Fibroblast of lung (primary cell): ENCODE measurements at regions not wholly inside any gene's neighbourhood (a gene's known extent, or its start where the extent isn't known, plus 50 kb on each side); places are given as distances from the start of the nearest gene placed in this dataset.
A peak's percentile ranks its signal among the peaks of the same experiment; 100 is the strongest.

Source experiments
- DNase-seq, 2 donors: peaks; one replicate each; pipeline versions ENCODE4 v3.0.0 to v3.0.0-alpha.2; 2010; ENCODE audit warnings: low read depth in 2 of 2
- H2AFZ ChIP-seq: 2 replicates; pipeline ENCODE4 v1.5.1; 2012; ENCODE audit warnings: low read length, control low read depth, inconsistent platforms
- H3K27ac ChIP-seq: 2 replicates; pipeline ENCODE4 v1.5.1; 2011; ENCODE audit warnings: low read length, control low read depth; ENCODE audit not compliant: insufficient read depth
- H3K27me3 ChIP-seq: 2 replicates; pipeline ENCODE4 v1.5.1; 2011; ENCODE audit warnings: mild to moderate bottlenecking, low read length; ENCODE audit not compliant: control insufficient read depth, insufficient read depth
- H3K36me3 ChIP-seq: 2 replicates; pipeline ENCODE4 v1.5.1; 2011; ENCODE audit warnings: low read length; ENCODE audit not compliant: control insufficient read depth, insufficient read depth
- H3K4me1 ChIP-seq: 2 replicates; pipeline ENCODE4 v1.5.1; 2011; ENCODE audit warnings: low read length; ENCODE audit not compliant: control insufficient read depth, insufficient read depth; ENCODE audit errors: extremely low read depth
- H3K4me2 ChIP-seq: 2 replicates; pipeline ENCODE4 v1.5.1; 2011; ENCODE audit warnings: low read length, control low read depth; ENCODE audit not compliant: insufficient read depth; ENCODE audit errors: extremely low read depth
- H3K4me3 ChIP-seq, 4 experiments: fragments of 200-600 bp in 1 of 4; sonication (generic) in 1 of 4; replicated peaks in 1 of 4; 2 replicates each; pipeline ENCODE4 v1.5.1; 2011 to 2016; ENCODE audit warnings: low read length in 4 of 4, low read depth in 3 of 4, mild to moderate bottlenecking in 3 of 4, control low read depth in 2 of 4, inconsistent platforms in 1 of 4, mixed read lengths in 1 of 4; ENCODE audit not compliant: insufficient read depth in 1 of 4; ENCODE audit errors: control extremely low read depth in 1 of 4
- H3K79me2 ChIP-seq: 2 replicates; pipeline ENCODE4 v1.5.1; 2012; ENCODE audit warnings: mild to moderate bottlenecking, low read length, inconsistent platforms; ENCODE audit not compliant: control insufficient read depth, insufficient read depth
- H3K9ac ChIP-seq: 2 replicates; pipeline ENCODE4 v1.5.1; 2011; ENCODE audit warnings: mild to moderate bottlenecking, low read length, control low read depth; ENCODE audit not compliant: insufficient read depth
- H3K9me3 ChIP-seq: 2 replicates; pipeline ENCODE4 v1.5.1; 2012; ENCODE audit warnings: low read depth, low read length; ENCODE audit not compliant: control insufficient read depth, insufficient read depth
- H4K20me1 ChIP-seq: 2 replicates; pipeline ENCODE4 v1.5.1; 2011; ENCODE audit warnings: low read length; ENCODE audit not compliant: control insufficient read depth, insufficient read depth; ENCODE audit errors: extremely low read depth
- EZH2 ChIP-seq: IDR thresholded peaks from 2 replicates; pipeline ENCODE4 v1.5.1; 2012; ENCODE audit warnings: low read length, control low read depth, mild to moderate bottlenecking; ENCODE audit errors: missing control alignments
- TF ChIP-seq, protein P1 (sequence below), 2 donors: IDR thresholded peaks in 1 of 2; conservative IDR thresholded peaks in 1 of 2; 1 replicate in 1 of 2; 2 replicates in 1 of 2; pipeline ENCODE4 v1.5.1; 2011 to 2012; ENCODE audit warnings: low read length in 2 of 2, control low read depth in 1 of 2, inconsistent platforms in 1 of 2, low read depth in 1 of 2, mild to moderate bottlenecking in 1 of 2

GRCh38 chr14:89641495-89642175, 224.6 kb upstream of the FOXN3 start:
- Histone ChIP-seq H3K36me3 (no peaks in the 10 kb centered on the region), H3K9ac (no peak overlapping the region), H4K20me1 (no peaks in the 10 kb centered on the region), H3K4me2 (no peak overlapping the region), H3K27me3 (no peaks in the 10 kb centered on the region), H3K4me1 (no peaks in the 10 kb centered on the region), H3K27ac (no peak overlapping the region), H3K9me3 (no peaks in the 10 kb centered on the region), H2AFZ (no peak overlapping the region), H3K79me2 (no peaks in the 10 kb centered on the region), H3K4me3 (no peak overlapping the region)
- TF ChIP-seq, protein P1, sequence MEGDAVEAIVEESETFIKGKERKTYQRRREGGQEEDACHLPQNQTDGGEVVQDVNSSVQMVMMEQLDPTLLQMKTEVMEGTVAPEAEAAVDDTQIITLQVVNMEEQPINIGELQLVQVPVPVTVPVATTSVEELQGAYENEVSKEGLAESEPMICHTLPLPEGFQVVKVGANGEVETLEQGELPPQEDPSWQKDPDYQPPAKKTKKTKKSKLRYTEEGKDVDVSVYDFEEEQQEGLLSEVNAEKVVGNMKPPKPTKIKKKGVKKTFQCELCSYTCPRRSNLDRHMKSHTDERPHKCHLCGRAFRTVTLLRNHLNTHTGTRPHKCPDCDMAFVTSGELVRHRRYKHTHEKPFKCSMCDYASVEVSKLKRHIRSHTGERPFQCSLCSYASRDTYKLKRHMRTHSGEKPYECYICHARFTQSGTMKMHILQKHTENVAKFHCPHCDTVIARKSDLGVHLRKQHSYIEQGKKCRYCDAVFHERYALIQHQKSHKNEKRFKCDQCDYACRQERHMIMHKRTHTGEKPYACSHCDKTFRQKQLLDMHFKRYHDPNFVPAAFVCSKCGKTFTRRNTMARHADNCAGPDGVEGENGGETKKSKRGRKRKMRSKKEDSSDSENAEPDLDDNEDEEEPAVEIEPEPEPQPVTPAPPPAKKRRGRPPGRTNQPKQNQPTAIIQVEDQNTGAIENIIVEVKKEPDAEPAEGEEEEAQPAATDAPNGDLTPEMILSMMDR (conservative IDR thresholded peaks at IDR 0.05 in 1 of 2, IDR thresholded peaks at IDR 0.05 in 1 of 2; ENCODE audit: low read depth in 1 of 2, low read length in 2 of 2), result no peak
- TF ChIP-seq EZH2, result no peak
- DNase-seq, result no peak

- Histone ChIP-seq H3K79me2 (no peaks in the 10 kb centered on the region), H3K27ac (no peak overlapping the region), H3K36me3 (no peaks in the 10 kb centered on the region), H3K9ac (no peak overlapping the region), H3K4me3 (no peak overlapping the region), H3K9me3 (no peaks in the 10 kb centered on the region), H4K20me1 (no peaks in the 10 kb centered on the region), H3K4me1 (no peaks in the 10 kb centered on the region), H3K4me2 (no peak overlapping the region), H3K27me3 (no peaks in the 10 kb centered on the region), H2AFZ (no peak overlapping the region)
- no peak for TF ChIP-seq EZH2
- TF ChIP-seq, protein P1 (conservative IDR thresholded peaks at IDR 0.05 in 1 of 2, IDR thresholded peaks at IDR 0.05 in 1 of 2; ENCODE audit: low read depth in 1 of 2, low read length in 2 of 2), result no peak
- peak in 1 of 2 donors; percentile 74 for DNase-seq
These were observed 223.1 kb upstream of the FOXN3 start for GRCh38 chr14:89640141-89640540.

DNA sequence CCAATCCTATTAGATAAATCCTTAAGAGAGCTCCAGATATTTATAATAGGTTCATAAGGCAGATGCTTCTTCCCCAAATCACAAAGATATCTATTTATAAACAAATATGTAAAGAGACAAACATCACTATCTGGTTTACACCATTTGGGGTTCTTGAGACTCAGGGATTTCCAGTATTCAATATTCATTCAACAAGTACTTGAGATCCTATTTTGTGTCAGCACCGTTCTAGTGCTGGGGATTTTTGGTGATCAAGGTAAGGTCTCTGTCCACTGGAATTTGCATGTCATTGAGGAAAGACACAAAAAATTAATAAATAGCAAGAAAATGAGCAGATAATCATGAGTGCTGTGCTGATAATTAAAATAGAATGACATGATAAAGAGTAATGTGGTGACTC, 222.7 kb upstream of the FOXN3 start:
- Histone ChIP-seq H3K4me2 (no peak overlapping the region), H2AFZ (no peak overlapping the region), H3K9ac (no peak overlapping the region), H3K27ac (no peak overlapping the region), H3K4me3 (no peak overlapping the region), H3K27me3 (no peaks in the 10 kb centered on the region), H3K4me1 (no peaks in the 10 kb centered on the region), H3K36me3 (no peaks in the 10 kb centered on the region), H3K9me3 (no peaks in the 10 kb centered on the region), H4K20me1 (no peaks in the 10 kb centered on the region), H3K79me2 (no peaks in the 10 kb centered on the region)
- TF ChIP-seq, protein P1 (conservative IDR thresholded peaks at IDR 0.05 in 1 of 2, IDR thresholded peaks at IDR 0.05 in 1 of 2; ENCODE audit: low read depth in 1 of 2, low read length in 2 of 2), result no peak
- TF ChIP-seq EZH2, result no peak
- DNase-seq, result no peak
